Osteoblast (primary cell): ENCODE measurements at regions not wholly inside any gene's neighbourhood (a gene's known extent, or its start where the extent isn't known, plus 50 kb on each side); places are given as distances from the start of the nearest gene placed in this dataset.

Experiments
- DNase-seq: peaks from one replicate; pipeline ENCODE4 v3.0.0; 2011; ENCODE audit warnings: low spot score, mixed read lengths; ENCODE audit not compliant: insufficient read length; ENCODE audit errors: missing footprints
- H2AFZ ChIP-seq: 2 replicates; pipeline ENCODE4 v1.6.0; 2011; ENCODE audit warnings: mild to moderate bottlenecking, low read length
- H3K27ac ChIP-seq: 2 replicates; pipeline ENCODE4 v1.5.1; 2011; ENCODE audit warnings: mild to moderate bottlenecking, low read depth, low read length, moderate library complexity
- H3K27me3 ChIP-seq: 2 replicates; pipeline ENCODE4 v1.6.0; 2012; ENCODE audit warnings: mild to moderate bottlenecking, control low read depth, inconsistent platforms, low read length, moderate library complexity; ENCODE audit not compliant: insufficient read depth
- H3K36me3 ChIP-seq: 2 replicates; pipeline ENCODE4 v1.5.1; 2011; ENCODE audit warnings: mild to moderate bottlenecking, low read length, control low read depth, moderate library complexity; ENCODE audit not compliant: insufficient read depth
- H3K4me1 ChIP-seq: 2 replicates; pipeline ENCODE4 v1.5.1; 2011; ENCODE audit warnings: mild to moderate bottlenecking, low read length, control low read depth, moderate library complexity; ENCODE audit not compliant: insufficient read depth
- H3K4me2 ChIP-seq: 2 replicates; pipeline ENCODE4 v1.6.0; 2011; ENCODE audit warnings: mild to moderate bottlenecking, low read length; ENCODE audit not compliant: insufficient read depth
- H3K4me3 ChIP-seq: fragments of 200-600 bp; sonication (generic); 3 replicates; pipeline ENCODE4 v1.5.1; 2012; ENCODE audit warnings: mild to moderate bottlenecking, low read length, inconsistent platforms; ENCODE audit not compliant: insufficient read depth
- H3K79me2 ChIP-seq: 2 replicates; pipeline ENCODE4 v1.6.0; 2012; ENCODE audit warnings: mild to moderate bottlenecking, low read length, control low read depth, inconsistent platforms; ENCODE audit not compliant: insufficient read depth
- H3K9me3 ChIP-seq: 2 replicates; pipeline ENCODE4 v1.5.1; 2011; ENCODE audit warnings: low read depth, low read length, control low read depth
- H4K20me1 ChIP-seq: 2 replicates; pipeline ENCODE4 v1.6.0; 2012; ENCODE audit warnings: mild to moderate bottlenecking, low read length, control low read depth; ENCODE audit not compliant: insufficient read depth
- TF ChIP-seq, protein P1 (sequence below): IDR thresholded peaks from 2 replicates; pipeline ENCODE4 v1.5.1; 2011; ENCODE audit warnings: mild to moderate bottlenecking, low read depth, low read length, moderate library complexity; ENCODE audit errors: extremely low read depth

DNA sequence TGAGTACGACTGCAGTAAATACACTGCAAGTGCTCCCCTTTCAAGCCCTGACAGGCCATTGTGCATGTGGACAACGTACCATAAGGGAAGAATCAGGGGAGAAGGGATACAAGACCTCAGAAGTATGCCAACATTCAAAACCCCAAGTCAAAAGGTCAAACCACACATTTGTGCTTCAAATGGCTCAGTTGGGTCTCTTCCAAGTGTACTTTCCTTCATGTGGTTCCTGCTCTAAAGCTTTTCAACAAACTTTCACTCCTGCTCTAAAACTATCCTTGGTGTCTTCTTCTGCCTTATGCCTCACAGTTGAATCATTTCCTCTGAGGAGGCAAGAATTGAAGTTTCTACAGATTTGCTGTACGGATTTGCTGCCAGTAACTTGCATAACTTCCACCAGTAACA, 305.7 kb upstream of the SLIT2 start:
- Histone ChIP-seq H3K4me2 (peak overlapping the region; percentile 90), H3K79me2 (no peaks in the 10 kb centered on the region), H3K27me3 (no peaks in the 10 kb centered on the region), H2AFZ (peak overlapping the region; percentile 64), H4K20me1 (no peaks in the 10 kb centered on the region), H3K36me3 (no peaks in the 10 kb centered on the region), H3K4me3 (peak overlapping the region; percentile 48), H3K9me3 (no peaks in the 10 kb centered on the region), H3K27ac (peak overlapping the region; percentile 81), H3K4me1 (peaks cover 35% of the 10 kb centered on the region)
- TF ChIP-seq, protein P1, sequence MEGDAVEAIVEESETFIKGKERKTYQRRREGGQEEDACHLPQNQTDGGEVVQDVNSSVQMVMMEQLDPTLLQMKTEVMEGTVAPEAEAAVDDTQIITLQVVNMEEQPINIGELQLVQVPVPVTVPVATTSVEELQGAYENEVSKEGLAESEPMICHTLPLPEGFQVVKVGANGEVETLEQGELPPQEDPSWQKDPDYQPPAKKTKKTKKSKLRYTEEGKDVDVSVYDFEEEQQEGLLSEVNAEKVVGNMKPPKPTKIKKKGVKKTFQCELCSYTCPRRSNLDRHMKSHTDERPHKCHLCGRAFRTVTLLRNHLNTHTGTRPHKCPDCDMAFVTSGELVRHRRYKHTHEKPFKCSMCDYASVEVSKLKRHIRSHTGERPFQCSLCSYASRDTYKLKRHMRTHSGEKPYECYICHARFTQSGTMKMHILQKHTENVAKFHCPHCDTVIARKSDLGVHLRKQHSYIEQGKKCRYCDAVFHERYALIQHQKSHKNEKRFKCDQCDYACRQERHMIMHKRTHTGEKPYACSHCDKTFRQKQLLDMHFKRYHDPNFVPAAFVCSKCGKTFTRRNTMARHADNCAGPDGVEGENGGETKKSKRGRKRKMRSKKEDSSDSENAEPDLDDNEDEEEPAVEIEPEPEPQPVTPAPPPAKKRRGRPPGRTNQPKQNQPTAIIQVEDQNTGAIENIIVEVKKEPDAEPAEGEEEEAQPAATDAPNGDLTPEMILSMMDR, result no peak
- peak; percentile 44 for DNase-seq

DNA sequence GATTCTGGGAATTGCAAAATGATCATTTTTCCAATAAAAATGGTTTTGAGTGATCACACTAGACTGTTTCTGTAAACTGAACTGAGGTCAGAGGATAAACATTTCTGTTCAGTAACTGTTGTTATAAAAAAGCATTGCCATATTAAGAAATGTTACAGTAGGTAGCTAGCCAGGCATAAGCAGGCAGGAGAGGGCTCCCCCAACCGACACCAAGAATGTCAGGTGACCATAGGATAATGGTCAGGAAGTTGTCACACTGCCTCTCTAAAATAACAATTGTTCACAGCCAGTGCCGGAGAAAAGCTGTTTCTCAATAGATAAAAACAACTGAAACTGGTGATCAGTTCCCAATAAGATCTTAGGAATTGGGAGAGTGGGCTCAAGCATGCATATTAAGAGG, 306.2 kb upstream of the SLIT2 start:
- Histone ChIP-seq H3K27ac (peak overlapping the region; percentile 81), H3K79me2 (no peaks in the 10 kb centered on the region), H3K27me3 (no peaks in the 10 kb centered on the region), H3K36me3 (no peaks in the 10 kb centered on the region), H4K20me1 (no peaks in the 10 kb centered on the region), H3K4me3 (peak overlapping the region; percentile 48), H3K9me3 (no peaks in the 10 kb centered on the region), H3K4me2 (peak overlapping the region; percentile 90), H2AFZ (peak overlapping the region; percentile 64), H3K4me1 (peaks cover 35% of the 10 kb centered on the region)
- TF ChIP-seq, protein P1, result no peak
- no peak for DNase-seq

DNA sequence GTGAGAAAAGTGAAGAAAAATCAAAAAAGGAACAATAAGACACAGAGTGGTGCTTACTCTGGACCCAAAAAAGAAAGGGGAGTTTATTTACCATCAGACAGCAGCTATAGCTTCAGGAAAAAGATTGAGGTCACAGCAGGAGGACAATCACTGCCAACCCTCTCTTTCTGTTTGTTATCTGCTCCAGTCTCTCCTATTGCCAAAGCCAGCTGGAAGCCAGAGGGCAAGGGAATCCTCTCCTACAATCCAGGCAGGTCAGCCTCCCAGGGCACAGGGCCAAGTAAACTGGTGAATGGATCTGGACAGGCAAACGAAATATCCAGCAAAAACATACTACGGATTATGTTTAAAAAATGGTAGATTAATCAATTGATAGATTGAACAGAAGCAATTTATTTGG, 306.9 kb upstream of the SLIT2 start:
- Histone ChIP-seq H3K36me3 (no peaks in the 10 kb centered on the region), H3K27ac (no peak overlapping the region), H2AFZ (no peak overlapping the region), H3K4me2 (no peak overlapping the region), H3K4me1 (peaks cover 35% of the 10 kb centered on the region), H3K9me3 (no peaks in the 10 kb centered on the region), H3K27me3 (no peaks in the 10 kb centered on the region), H4K20me1 (no peaks in the 10 kb centered on the region), H3K79me2 (no peaks in the 10 kb centered on the region), H3K4me3 (no peak overlapping the region)
- TF ChIP-seq, protein P1, result no peak
- DNase-seq, result no peak

DNA sequence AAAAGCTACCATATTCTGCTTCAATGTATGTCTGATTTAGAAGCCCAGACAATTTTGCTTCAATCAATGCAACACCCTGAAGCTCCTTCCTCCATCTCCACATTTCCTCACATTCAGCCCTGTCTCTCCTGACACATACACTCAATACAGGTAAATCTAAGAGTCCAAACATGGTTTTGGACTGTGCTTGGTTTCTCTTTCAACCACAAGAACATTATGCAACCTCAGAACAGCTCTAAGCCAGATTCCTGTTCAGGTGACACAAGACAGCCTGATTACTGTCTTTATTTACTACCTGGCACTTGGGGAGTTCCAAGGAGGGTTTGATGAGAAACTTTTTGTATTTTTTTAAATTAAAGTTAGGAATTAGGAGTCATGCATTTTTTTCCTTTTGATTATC, 307.5 kb upstream of the SLIT2 start:
- H2AFZ ChIP-seq, result no peak overlapping the region
- H3K79me2 ChIP-seq, result no peaks in the 10 kb centered on the region
- no peaks in the 10 kb centered on the region for H4K20me1 ChIP-seq
- no peak overlapping the region for H3K4me2 ChIP-seq
- no peak overlapping the region for H3K27ac ChIP-seq
- no peaks in the 10 kb centered on the region for H3K36me3 ChIP-seq
- H3K27me3 ChIP-seq, result no peaks in the 10 kb centered on the region
- DNase-seq, result no peak
- TF ChIP-seq, protein P1, result no peak
- no peak overlapping the region for H3K4me3 ChIP-seq
- peaks cover 35% of the 10 kb centered on the region for H3K4me1 ChIP-seq
- H3K9me3 ChIP-seq, result no peaks in the 10 kb centered on the region
